GM18868 (cell line): ENCODE measurements at regions not wholly inside any gene's neighbourhood (a gene's known extent, or its start where the extent isn't known, plus 50 kb on each side); places are given as distances from the start of the nearest gene placed in this dataset.
"Not testable (repeated sequence)": the region's sequence is repeated elsewhere in the genome, so short reads cannot be mapped to it uniquely, and the experiment has no call there.

Experiments
- ATAC-seq: cut with Tn5 transposase; IDR thresholded peaks from one replicate; pipeline ENCODE4 v1.9.1; 2021; ENCODE audit warnings: mild to moderate bottlenecking, moderate library complexity; ENCODE audit not compliant: unreplicated experiment

DNA sequence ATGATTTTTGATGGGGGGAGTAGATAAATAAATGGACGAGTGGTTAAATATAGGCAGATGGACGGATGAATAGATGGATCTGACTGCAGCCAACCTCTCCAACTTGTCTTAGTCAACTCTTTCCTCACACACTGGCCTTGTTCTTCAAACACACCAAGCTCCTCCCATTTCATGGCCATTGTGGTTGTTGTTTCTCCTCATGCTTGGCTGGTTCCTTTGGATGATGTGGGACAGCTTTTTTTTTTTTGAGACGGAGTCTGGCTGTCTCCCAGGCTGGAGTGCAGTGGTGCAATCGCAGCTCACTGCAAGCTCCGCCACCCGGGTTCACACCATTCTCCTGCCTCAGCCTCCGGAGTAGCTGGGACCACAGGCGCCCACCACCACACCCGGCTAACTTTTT is 155.2 kb downstream of the ZNF281 start:
- ATAC-seq, result not testable (repeated sequence)

DNA sequence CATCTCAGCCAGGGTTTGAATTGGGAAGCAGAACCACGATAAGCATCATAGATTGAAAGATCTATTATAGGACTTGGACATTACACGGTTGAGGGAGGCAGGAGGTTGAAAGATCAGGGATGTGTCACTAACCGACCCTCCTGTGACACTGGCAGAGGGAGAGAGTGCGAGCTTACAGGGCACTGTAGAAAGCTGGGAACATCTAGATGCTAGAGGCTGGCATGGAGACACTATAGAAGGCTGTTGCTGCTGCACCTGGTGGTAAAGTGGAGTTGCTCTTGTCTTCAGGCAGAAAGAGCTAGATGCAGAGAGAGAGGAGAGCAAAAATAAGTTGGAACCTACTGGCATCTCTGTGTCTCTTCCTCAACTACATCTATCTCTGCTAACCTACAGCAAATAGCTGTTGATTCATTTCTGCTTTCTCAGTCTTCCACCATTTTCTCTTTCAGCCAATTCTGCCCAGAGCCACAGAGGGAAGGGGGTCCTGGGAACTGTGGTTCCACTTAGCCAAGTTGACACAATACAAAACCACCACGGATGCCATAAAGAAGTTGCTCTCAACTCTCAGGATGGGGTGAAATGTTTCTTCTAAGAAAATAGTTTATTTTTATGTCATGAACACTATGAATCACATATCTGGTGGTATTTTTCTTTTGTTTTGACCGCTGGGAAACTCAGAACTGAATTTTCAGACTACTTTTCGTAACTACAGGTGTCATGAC is 155.9 kb downstream of the ZNF281 start:
- ATAC-seq, result peak; percentile 82

DNA sequence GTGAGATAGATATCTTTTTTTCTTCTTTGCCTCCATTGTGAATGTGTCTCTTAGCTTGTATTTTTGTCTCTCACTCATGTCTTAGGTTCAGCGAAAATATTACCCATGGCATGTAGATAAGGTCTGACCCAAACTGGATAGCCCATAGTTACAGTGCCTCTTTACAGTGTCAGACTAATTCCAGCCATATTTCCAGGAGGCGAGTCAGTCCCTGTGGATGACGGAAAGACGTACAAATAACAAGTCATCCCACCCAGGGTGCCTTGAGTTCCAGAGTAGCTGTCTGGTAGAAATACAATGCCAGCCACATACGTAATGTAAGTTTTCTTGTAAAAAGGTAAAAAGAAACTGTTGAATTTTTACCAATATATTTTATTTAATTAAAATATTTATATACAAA is 157.3 kb downstream of the ZNF281 start:
- ATAC-seq, result no peak

DNA sequence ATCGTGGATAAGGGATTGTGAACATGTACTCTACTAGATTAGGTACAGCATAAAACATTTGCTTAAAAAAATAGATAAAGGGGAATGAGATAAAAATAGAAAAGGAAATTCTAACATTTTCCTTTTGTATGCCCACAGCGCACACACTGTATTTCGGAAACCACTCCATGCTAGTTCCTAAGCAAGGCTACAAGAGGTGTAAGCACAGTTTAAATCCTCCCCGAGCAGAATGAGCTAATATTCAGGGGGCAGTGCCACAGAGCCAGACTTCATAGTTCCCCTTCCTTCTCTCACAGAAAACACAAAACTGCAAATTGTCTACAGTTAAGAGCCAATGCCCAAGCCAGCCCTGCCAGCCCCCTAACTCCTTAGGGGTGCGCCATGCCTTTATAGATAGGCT is 159.4 kb downstream of the ZNF281 start:
- ATAC-seq, result no peak

DNA sequence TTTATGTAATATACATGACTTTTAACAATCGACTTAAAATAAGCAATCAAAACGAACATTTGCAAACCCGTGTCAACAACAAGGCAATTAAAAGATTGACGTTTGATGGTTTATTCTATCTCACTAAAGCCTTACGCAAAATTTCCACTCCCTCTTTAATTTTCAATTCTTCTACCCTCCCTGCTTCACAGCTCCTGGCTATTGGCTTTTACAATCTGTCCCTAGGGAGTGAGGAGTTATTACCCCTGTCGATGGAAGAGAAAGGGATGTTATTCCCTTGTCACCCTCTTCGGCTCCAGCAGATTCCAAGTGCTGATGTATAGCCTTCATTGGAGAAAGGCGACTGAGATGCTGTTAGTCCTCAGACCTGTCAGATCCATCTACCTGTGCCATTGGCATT is 161.3 kb downstream of the ZNF281 start:
- ATAC-seq, result no peak

DNA sequence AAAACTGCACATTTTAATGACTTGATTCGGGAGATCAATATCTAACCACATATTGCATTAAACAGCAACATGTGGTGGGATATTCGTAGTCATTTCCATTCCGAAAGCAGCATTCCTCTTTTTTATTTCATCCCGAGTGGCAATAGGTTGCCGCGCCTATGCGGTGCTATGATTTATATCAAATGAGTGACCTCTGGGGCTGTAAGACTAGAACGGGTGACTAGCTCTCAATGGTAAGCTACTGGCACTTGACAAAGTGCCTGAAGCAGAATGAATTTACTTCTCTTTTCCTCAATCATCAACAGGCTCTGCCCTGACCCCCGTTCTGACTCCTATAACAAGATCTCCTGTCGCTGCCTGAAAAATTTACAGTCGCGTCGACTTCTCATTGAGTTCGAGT is 162.3 kb downstream of the ZNF281 start:
- no peak for ATAC-seq

DNA sequence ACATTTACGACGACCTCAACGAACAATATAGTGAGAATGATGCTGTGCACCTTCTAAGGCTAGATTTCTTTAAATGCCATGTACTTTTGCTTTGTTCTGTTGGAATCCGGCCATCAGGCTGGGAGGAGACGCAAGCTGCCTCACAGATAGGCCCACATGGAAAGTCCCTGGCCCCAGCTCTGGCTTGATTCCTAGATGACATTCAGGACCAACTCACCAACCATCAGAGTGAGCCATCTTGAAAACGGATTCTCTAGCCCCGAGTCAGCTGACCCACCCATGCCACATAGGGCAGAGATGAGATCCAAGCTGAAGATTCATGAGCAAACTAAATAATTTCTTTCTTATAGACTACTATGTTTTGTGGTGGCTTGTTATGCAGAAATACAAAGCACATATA is 164.4 kb downstream of the ZNF281 start:
- no peak for ATAC-seq

DNA sequence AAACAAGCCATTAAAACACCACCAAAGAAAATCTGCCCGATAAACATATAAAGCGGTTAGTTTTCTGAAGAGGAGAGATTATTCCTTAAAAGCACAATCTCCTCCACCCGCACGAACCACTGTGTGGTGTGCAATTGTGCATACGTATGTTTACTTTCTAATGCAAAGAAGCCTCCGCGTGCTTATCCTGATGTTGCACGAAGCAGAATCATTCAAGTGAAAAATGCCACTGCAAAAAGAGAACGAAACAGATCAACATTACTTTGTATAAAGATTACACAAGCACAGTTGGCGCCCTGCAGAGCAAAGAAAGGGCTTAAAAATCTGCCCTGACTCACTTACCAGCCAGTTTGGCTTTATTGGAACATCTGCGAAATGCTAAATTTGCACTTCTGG is 166.8 kb downstream of the ZNF281 start:
- no peak for ATAC-seq

DNA sequence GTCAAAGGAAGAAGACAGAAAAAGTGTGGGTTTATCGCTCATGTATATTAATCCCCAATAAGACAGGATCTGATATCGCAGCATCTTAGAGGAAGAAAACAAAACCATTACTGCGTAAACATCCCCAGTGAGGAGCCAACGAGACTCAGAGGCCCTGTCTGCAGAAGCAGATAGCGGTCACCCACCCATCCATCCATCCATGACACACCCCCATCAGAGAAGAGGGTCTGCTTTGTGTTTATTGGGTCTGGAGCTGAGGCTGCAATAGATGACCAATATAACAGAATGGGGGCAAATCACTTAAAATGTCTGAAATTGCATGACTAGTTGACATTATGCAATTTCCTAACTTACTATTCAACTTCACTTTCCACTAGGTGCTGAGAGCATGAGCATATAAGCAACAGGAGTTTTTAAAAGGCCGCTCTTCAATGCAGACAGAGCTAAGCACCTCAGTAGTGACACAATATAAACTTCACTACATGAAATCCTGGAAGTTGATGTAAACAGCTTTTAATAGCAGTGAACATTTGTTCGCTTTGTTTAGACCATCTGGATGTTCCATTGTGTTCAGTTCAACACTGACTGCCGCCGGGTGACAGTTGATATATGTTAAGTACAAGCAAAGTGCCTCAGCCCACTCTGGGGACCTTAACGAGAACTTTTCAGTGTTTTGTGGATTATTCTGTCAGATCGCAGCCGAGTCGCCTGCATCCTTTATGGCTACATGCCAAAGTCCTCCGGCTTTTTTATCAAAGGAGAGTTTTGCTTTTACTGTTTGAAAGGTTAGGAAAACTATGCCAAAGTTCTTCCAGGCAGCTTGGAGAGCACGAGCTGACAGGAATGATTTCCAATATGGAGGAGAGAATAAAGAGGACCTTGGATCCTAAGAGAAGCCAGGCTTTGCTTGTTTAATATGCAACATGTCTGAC is 167.5 kb downstream of the ZNF281 start:
- ATAC-seq, result no peak

DNA sequence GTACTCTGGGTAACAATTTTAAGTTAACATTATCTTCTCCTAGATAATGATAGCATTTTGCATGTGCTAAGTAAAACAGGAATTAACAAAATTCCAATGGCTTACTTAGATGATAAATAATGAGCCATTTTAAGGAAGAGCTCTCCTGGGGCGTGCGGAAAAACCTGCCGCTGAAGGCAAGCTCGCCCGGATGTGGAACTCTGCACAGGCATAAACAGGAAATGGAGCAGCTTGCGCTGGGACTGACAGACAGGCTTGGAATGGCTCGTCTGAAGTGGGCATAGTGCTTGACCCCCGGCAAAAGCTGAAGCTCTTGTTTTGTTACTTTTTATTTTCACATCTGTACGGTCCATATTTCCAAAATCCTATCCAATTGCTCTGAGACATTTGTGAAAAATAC is 169.2 kb downstream of the ZNF281 start:
- no peak for ATAC-seq

DNA sequence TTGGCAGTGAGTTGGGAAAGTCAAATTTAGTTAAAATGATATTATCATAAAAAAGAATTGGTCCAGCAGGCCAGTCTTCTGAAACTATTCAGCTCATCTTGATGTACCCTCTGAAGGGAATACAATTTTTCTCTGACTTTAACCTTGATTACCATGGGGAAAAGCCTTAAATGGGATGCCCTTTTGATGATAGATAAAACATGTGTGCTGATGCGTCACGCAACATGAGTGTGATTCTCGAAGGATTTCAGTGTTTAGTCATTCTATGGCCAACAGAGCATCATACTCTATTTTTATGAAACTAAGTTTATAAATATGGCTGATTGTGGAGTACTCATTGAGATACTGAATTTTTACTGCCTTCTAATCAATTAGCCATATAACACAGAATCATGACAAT is 171.5 kb downstream of the ZNF281 start:
- no peak for ATAC-seq

DNA sequence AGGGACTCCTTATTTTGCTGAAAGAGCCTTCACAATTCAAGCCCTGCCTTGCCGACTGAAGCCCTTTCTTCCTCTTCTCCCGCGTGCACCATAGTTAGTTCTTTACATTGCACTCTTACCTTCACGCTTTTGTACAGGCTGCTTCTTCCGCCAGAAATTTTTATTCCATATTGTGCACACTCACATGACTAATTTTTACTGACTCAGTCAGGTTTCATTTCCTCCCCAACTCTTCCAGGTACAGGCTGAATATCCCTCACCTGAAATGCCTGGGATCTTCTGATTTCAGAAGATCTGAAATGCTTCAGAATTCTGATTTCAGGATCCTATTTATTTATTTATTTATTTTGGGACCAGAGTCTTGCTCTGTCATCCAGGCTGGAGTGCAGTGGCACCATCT is 172.8 kb downstream of the ZNF281 start:
- no peak for ATAC-seq

DNA sequence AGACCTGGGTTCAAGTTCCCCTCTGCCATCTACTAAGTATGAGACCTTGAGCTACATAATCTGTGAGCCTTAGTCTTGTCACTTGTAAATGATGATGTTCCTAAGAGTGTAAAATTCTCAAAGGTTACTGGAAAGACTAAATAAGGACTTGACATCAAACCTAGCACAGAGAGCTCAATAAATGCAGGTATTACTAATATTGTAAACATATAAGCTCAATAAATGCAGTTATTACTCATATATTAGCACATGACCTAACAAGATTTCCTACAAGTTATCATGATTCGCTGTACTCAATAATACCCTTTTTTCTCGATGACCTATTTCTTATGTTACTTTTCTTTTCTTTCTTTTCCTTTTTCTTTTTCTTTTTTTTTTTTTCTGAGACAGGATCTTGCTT is 174.9 kb downstream of the ZNF281 start:
- no peak for ATAC-seq

DNA sequence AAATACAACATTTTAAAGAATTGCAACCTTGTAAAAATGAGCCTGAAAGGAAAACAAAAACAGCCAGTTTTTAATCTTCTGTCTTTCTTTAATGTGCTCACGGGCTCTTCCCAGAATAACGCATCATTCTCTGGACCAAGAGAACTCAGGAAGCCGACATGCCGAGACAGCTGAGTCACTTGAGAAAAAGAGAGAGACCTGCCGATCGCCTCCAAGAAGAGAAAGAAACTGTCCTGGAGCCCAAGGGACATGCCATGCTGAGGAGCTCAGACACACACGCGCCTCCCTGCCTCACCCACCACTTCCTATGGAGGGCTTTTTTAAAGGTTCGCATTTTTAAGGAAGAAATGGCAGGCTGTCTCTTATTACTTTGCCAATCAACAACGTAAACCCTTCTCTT is 176.4 kb downstream of the ZNF281 start:
- no peak for ATAC-seq

DNA sequence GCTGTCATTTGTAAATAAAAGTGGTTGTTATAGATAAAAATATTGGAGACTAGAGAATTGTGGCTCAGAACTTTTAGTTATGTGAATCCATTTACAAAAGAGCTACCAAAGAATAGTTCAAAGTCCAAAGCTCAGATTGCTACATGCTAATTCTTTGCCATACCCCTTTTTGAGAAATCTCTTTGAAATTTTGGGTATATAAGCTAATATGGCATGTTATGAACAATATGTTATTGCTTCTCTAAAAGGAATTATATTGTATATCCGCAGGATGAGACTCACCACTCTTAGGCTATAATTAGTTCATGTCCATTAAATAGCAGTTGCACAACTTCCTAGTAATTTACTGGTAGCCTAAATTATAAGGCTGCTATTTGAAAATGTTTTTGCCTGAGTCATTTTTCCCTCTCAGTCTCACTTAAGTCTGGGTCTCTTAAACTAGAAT is 178.0 kb downstream of the ZNF281 start:
- ATAC-seq, result no peak

DNA sequence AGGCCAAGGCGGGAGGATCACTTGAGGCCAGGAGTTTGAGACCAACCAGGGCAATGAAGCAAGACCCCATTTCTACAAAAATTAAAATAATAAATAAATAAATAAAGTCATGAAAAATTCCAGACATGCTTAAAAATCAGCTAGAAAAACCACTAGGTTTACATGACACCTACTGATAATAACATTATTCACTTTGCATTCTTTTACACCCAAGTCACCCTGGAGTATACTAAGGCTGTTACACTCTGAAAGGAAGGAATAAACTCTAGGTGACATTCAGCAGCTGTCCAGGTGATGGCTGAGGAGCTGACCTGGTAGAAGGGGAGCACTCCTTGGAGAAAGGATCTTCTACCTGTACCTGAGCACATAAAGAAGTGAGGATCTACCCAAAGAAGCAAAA is 179.2 kb downstream of the ZNF281 start:
- ATAC-seq, result no peak

DNA sequence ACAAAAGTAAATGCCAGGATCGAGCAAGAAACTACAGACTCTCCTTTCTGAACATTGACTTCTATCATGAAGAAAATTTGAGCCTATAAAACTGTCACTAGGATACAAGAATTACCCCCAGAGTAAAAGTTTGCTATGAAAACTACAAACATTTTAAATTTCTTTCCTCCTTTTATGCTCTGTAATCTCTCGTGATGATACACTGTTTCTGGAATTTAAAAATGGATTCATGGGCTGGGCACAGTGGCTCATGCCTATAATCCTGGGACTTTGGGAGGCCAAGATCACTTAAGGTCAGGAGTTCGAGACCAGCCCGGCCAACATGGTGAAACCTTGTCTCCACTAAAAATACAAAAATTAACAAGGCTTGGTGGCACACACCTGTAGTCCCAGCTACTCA is 181.3 kb downstream of the ZNF281 start:
- no peak for ATAC-seq

DNA sequence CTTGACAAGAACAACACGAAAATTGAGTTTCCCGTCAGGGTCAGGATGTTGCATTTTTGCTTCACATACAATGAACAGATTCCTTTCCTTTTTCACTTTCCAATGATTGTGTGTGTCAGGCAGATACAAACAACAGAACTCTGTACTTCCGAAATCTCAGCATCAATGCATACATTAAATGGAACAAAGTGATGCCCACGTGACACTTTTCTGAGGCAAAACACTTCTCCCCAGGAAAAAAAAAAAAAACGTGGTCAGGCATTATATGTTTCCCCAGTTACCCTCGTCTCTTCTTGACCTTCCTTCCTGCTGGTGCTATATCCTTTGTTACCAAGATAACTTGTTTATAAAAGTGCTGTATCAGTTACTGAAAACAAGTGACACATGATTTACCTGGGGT is 181.8 kb downstream of the ZNF281 start:
- ATAC-seq, result no peak
